B cell (primary cell): ENCODE measurements at regions not wholly inside any gene's neighbourhood (a gene's known extent, or its start where the extent isn't known, plus 50 kb on each side); places are given as distances from the start of the nearest gene placed in this dataset.
A peak's percentile ranks its signal among the peaks of the same experiment; 100 is the strongest.

ENCODE experiments used
- ATAC-seq: fragments of 200-7000 bp; cut with Tn5 transposase; one replicate; pipeline ENCODE4 v1.10.0; 2021; ENCODE audit warnings: low read depth, mild to moderate bottlenecking, moderate number of reproducible peaks, moderate library complexity
- CTCF ChIA-PET: fragments of 350-600 bp; sonication (Branson Sonifier 250); formaldehyde crosslinking; loops from one replicate; lab custom pipeline; 2021; ENCODE audit warnings: antibody characterized with exemption, inconsistent platforms; lab: Charles Lee
- POLR2A ChIA-PET: fragments of 350-600 bp; sonication (Branson Sonifier 250); formaldehyde crosslinking; loops from one replicate; lab custom pipeline; 2021; ENCODE audit warnings: antibody characterized with exemption; lab: Charles Lee
- DNase-seq: peaks from one replicate; pipeline ENCODE4 v3.0.0; 2013
- H2AFZ ChIP-seq: 2 replicates; pipeline ENCODE4 v1.6.1; 2012; ENCODE audit warnings: mild to moderate bottlenecking, low read depth, low read length; ENCODE audit not compliant: insufficient read depth, poor library complexity, severe bottlenecking
- H3K27ac ChIP-seq, 2 donors: 1 replicate in 1 of 2; 2 replicates in 1 of 2; pipeline ENCODE4 v1.5.1; 2012 to 2013; ENCODE audit warnings: low read length in 2 of 2, mild to moderate bottlenecking in 2 of 2, moderate library complexity in 1 of 2
- H3K27me3 ChIP-seq, 4 experiments: fragments of 200-600 bp in 1 of 4; sonication (generic) in 1 of 4; replicated peaks in 1 of 4; 1 replicate in 2 of 4; 2 replicates in 2 of 4; pipeline versions ENCODE4 v1.6.1 to v1.7.0; 2013 to 2016; ENCODE audit warnings: low read length in 3 of 4, mild to moderate bottlenecking in 2 of 4, mixed read lengths in 1 of 4, moderate library complexity in 1 of 4; ENCODE audit not compliant: insufficient read depth in 4 of 4, control insufficient read depth in 3 of 4; ENCODE audit errors: control extremely low read depth in 1 of 4
- H3K36me3 ChIP-seq, 2 experiments: replicated peaks in 1 of 2; 1 replicate in 1 of 2; 2 replicates in 1 of 2; pipeline versions ENCODE4 v1.6.1 to v1.7.1; 2013; ENCODE audit warnings: low read length in 1 of 2; ENCODE audit not compliant: insufficient read depth in 2 of 2, control insufficient read depth in 1 of 2; ENCODE audit errors: control extremely low read depth in 1 of 2, extremely low read depth in 1 of 2
- H3K4me1 ChIP-seq, 2 donors: fragments of 200-600 bp in 1 of 2; sonication (generic) in 1 of 2; 1 replicate in 1 of 2; 2 replicates in 1 of 2; pipeline versions ENCODE4 v1.5.1 to v1.6.1; 2013 to 2017; ENCODE audit warnings: low read length in 2 of 2; ENCODE audit not compliant: control insufficient read depth in 2 of 2, insufficient read depth in 2 of 2
- H3K4me2 ChIP-seq: replicated peaks from 2 replicates; pipeline ENCODE3; 2012; ENCODE audit warnings: mild to moderate bottlenecking, low read depth, low read length; ENCODE audit not compliant: poor library complexity, severe bottlenecking
- H3K4me3 ChIP-seq, 5 experiments: fragments of 200-600 bp in 1 of 5; sonication (generic) in 1 of 5; 1 replicate in 3 of 5; 2 replicates in 2 of 5; pipeline versions ENCODE4 v1.5.1 to v1.7.0; 2011 to 2016; ENCODE audit warnings: low read length in 4 of 5, mild to moderate bottlenecking in 4 of 5, low read depth in 2 of 5, control low read depth in 1 of 5, moderate library complexity in 1 of 5; ENCODE audit not compliant: insufficient read depth in 1 of 5; ENCODE audit errors: control extremely low read depth in 1 of 5, extremely low read depth in 1 of 5
- H3K79me2 ChIP-seq: fragments of 200-600 bp; sonication (generic); one replicate; pipeline ENCODE4 v1.6.0; 2016; ENCODE audit warnings: low read length; ENCODE audit not compliant: control insufficient read depth, insufficient read depth
- H3K9ac ChIP-seq: fragments of 200-600 bp; sonication (generic); 2 replicates; pipeline ENCODE4 v1.6.1; 2017; ENCODE audit warnings: mild to moderate bottlenecking, low read length, moderate library complexity
- H3K9me3 ChIP-seq, 3 donors: one replicate each; pipeline versions ENCODE4 v1.6.1 to v1.7.1; 2013; ENCODE audit warnings: low read length in 2 of 3; ENCODE audit not compliant: control insufficient read depth in 2 of 3, insufficient read depth in 1 of 3; ENCODE audit errors: control extremely low read depth in 1 of 3
- H4K20me1 ChIP-seq: 2 replicates; pipeline ENCODE4 v1.6.0; 2012; ENCODE audit warnings: mild to moderate bottlenecking, low read length; ENCODE audit not compliant: insufficient read depth, control insufficient read depth, poor library complexity, severe bottlenecking
- H3K27ac Mint-ChIP-seq: one replicate; pipeline ENCODE4 v1.8.0; 2021; ENCODE audit warnings: mixed read lengths
- H3K27me3 Mint-ChIP-seq: one replicate; pipeline ENCODE4 v1.8.0; 2021; ENCODE audit warnings: mixed read lengths
- H3K4me1 Mint-ChIP-seq: one replicate; pipeline ENCODE4 v1.8.0; 2021; ENCODE audit warnings: mixed read lengths
- H3K4me3 Mint-ChIP-seq: one replicate; pipeline ENCODE4 v1.8.0; 2021; ENCODE audit warnings: mixed read lengths
- H3K9me3 Mint-ChIP-seq: one replicate; pipeline ENCODE4 v1.8.0; 2022; ENCODE audit warnings: mixed read lengths; ENCODE audit not compliant: insufficient read depth
- CTCF ChIP-seq: fragments of 200-600 bp; IDR thresholded peaks from one replicate; pipeline ENCODE4 v1.8.0; 2022; ENCODE audit warnings: antibody characterized with exemption, mild to moderate bottlenecking
- EZH2 ChIP-seq: IDR thresholded peaks from 2 replicates; pipeline ENCODE4 v1.6.1; 2012; ENCODE audit warnings: borderline replicate concordance, low read depth, mild to moderate bottlenecking, moderate library complexity, low read length; ENCODE audit not compliant: insufficient read depth, poor library complexity, severe bottlenecking
- WGBS: methylation state at CpG from one replicate; pipeline ENCODE4 v1.1.5; 2013; ENCODE audit warnings: missing lambda C conversion rate; ENCODE audit not compliant: insufficient coverage; 5-methylcytosine and 5-hydroxymethylcytosine counted together
- intact Hi-C: fragments of 100-400 bp; cut with micrococcal nuclease; formaldehyde crosslinking; loops from one replicate; pipeline ENCODE4 v1.10.0; 2022

DNA sequence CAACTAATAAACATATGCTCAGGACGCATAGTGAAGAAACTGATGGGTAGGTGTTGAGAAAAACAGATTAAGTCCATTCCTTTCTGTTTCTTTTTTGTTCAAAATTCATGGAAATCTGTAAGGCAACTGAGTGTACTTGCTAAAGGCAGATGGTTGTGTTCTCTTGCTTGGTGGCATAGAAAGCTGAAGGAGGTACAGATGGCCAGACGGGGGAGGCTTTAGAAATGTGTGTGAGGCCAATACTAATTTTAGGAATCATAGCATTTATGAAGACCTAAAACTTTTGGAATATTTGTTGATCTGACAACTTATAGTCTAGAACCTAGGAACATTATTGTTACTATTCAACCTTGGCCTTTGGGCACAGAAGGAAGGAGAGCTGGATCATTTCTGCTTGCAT lies 56.8 kb upstream of the EMCN start:
- peaks cover 4% of the 10 kb centered on the region for H3K27me3 Mint-ChIP-seq
- no peaks in the 10 kb centered on the region for H3K9me3 Mint-ChIP-seq
- no peak for DNase-seq
- no peak for TF ChIP-seq CTCF
- TF ChIP-seq EZH2, result no peak
- Histone ChIP-seq H3K27ac (no peak overlapping the region), H3K36me3 (no peaks in the 10 kb centered on the region), H3K4me1 (no peaks in the 10 kb centered on the region), H3K4me2 (no peak overlapping the region), H3K9me3 (no peaks in the 10 kb centered on the region), H3K9ac (no peak overlapping the region), H3K4me3 (no peak overlapping the region), H3K27me3 (no peaks in the 10 kb centered on the region), H3K79me2 (no peaks in the 10 kb centered on the region), H4K20me1 (no peaks in the 10 kb centered on the region), H2AFZ (no peak overlapping the region)
- H3K4me3 Mint-ChIP-seq, result no peak overlapping the region
- no peaks in the 10 kb centered on the region for H3K4me1 Mint-ChIP-seq
- WGBS, result 60% methylated on average over 1 of the region's 2 CpGs
- no peak overlapping the region for H3K27ac Mint-ChIP-seq
- intact Hi-C loops, result no loop called here
- CTCF ChIA-PET, result no interaction called here
- POLR2A ChIA-PET, result no interaction called here
- no peak for ATAC-seq

- H3K9me3 Mint-ChIP-seq, result no peaks in the 10 kb centered on the region
- POLR2A ChIA-PET, result no interaction called here
- Histone ChIP-seq H3K9me3 (no peaks in the 10 kb centered on the region), H4K20me1 (no peaks in the 10 kb centered on the region), H3K4me1 (no peaks in the 10 kb centered on the region), H3K36me3 (no peaks in the 10 kb centered on the region), H2AFZ (peak overlapping the region; percentile 45), H3K4me2 (no peak overlapping the region), H3K27me3 (no peaks in the 10 kb centered on the region), H3K79me2 (no peaks in the 10 kb centered on the region), H3K27ac (no peak overlapping the region), H3K9ac (no peak overlapping the region), H3K4me3 (no peak overlapping the region)
- no peaks in the 10 kb centered on the region for H3K27me3 Mint-ChIP-seq
- WGBS, result 78% methylated on average over 1 of the region's 2 CpGs
- TF ChIP-seq EZH2 (no peak), CTCF (no peak)
- H3K27ac Mint-ChIP-seq, result no peak overlapping the region
- intact Hi-C loops, result no loop called here
- DNase-seq, result no peak
- no peak for ATAC-seq
- no peak overlapping the region for H3K4me3 Mint-ChIP-seq
- CTCF ChIA-PET, result interaction anchor here (0.6 kb wide), 1 partner anchor 13 kb away, joined by 3 read pairs; no protein-coding TSS in a partner anchor
- peaks cover 20% of the 10 kb centered on the region for H3K4me1 Mint-ChIP-seq
Measured at GRCh38 chr4:100569196-100569595, 51.4 kb upstream of the EMCN start.
